Activated T-helper 2 cell treated with anti-CD3 and anti-CD28 coated beads, Interferon-gamma antibody, Interleukin-2, Interleukin-4, amounts not matched to agents 10 μg/mL and 5 μg/mL and 100 μg/mL, durations not matched to agents 14 hours and 24 hours and 36 hours (primary cell): ENCODE measurements at regions not wholly inside any gene's neighbourhood (a gene's known extent, or its start where the extent isn't known, plus 50 kb on each side); places are given as distances from the start of the nearest gene placed in this dataset.

Source experiments
- DNase-seq: peaks from one replicate; pipeline ENCODE4 v3.0.0; 2021; ENCODE audit warnings: low spot score
- H3K27ac Mint-ChIP-seq: one replicate; pipeline ENCODE4 v1.8.0; 2021; ENCODE audit warnings: mixed read lengths
- H3K27me3 Mint-ChIP-seq: one replicate; pipeline ENCODE4 v1.8.0; 2021; ENCODE audit warnings: low read depth, mixed read lengths
- H3K36me3 Mint-ChIP-seq: one replicate; pipeline ENCODE4 v1.8.0; 2021; ENCODE audit warnings: low read depth, mixed read lengths
- H3K4me1 Mint-ChIP-seq: one replicate; pipeline ENCODE4 v1.8.0; 2021; ENCODE audit warnings: low read depth, mixed read lengths
- H3K4me3 Mint-ChIP-seq: one replicate; pipeline ENCODE4 v1.8.0; 2021; ENCODE audit warnings: low read depth, mild to moderate bottlenecking, moderate library complexity, mixed read lengths
- H3K9me3 Mint-ChIP-seq: one replicate; pipeline ENCODE4 v1.8.0; 2021; ENCODE audit warnings: mixed read lengths
- intact Hi-C: fragments of 100-400 bp; cut with micrococcal nuclease; formaldehyde crosslinking; loops from one replicate; pipeline ENCODE4 v1.15.1; 2023

DNA sequence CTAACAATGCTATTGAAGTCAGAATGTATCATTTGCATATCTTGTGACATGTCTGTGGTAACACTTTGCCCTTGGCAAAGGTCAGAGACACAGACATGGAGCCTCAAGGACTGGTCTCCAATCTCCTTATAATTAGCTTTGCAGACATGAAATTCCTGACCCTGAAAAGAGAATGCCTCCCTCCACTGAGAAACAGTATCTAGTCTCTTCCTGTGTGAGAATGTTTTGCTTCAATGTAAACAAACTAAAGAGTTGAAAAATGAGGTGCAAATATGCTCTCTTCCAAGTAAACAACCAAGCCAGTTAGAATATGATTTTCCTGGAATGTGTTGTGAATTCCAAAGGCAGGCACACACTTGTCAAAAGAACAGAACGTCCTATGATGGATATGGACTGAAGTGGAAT, 407.1 kb upstream of the MARCKS start:
- Mint-ChIP-seq H3K27ac (no peak overlapping the region), H3K4me3 (no peak overlapping the region), H3K9me3 (no peaks in the 10 kb centered on the region), H3K36me3 (no peaks in the 10 kb centered on the region), H3K27me3 (no peaks in the 10 kb centered on the region), H3K4me1 (no peaks in the 10 kb centered on the region)
- intact Hi-C loops: no loop called here
- DNase-seq: no peak

DNA sequence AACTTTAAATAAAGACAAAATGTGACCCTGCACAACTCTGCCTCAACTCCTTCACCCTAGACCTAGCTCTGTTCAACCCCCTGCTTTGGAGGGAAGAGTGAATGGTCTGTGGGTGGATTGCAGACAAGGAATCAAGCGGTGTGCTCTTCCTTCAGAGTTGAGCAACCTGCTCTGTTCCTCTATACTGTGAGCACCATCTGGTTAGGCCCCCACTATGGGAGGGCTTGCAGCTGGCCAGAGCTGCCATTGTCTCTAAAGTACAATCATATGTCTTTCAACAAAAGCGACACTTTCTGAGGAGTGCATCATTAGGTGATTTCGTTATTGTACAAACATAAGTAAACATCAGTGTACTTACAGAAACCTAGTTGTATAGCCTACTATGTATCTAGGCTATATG, 406.1 kb upstream of the MARCKS start:
- Mint-ChIP-seq H3K36me3 (no peaks in the 10 kb centered on the region), H3K4me3 (no peak overlapping the region), H3K27me3 (no peaks in the 10 kb centered on the region), H3K9me3 (no peaks in the 10 kb centered on the region), H3K4me1 (no peaks in the 10 kb centered on the region), H3K27ac (no peak overlapping the region)
- intact Hi-C loops: no loop called here
- DNase-seq: no peak

DNA sequence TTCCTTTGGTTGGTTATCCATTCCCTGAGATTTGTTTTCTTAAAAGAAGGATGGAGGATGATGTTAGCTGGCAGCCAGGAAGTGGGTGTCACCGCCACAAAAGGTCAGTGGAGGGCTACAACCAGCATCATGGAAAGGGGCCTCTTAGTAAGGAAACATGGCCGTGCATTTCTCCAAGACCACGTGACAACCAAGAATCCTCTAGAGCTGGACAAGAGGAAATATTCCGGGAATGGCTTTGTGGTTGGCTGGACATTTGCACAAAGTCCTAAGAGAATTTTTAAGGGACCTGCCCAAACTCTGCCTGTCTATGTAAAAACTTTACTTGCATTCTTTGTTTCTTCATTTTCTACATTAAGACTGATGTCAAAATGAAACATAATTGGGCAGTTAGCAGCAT, 399.9 kb upstream of the MARCKS start:
- no peak overlapping the region for H3K27ac Mint-ChIP-seq
- no peaks in the 10 kb centered on the region for H3K9me3 Mint-ChIP-seq
- no peaks in the 10 kb centered on the region for H3K36me3 Mint-ChIP-seq
- DNase-seq: no peak
- intact Hi-C loops: no loop called here
- no peaks in the 10 kb centered on the region for H3K4me1 Mint-ChIP-seq
- no peak overlapping the region for H3K4me3 Mint-ChIP-seq
- no peaks in the 10 kb centered on the region for H3K27me3 Mint-ChIP-seq

DNA sequence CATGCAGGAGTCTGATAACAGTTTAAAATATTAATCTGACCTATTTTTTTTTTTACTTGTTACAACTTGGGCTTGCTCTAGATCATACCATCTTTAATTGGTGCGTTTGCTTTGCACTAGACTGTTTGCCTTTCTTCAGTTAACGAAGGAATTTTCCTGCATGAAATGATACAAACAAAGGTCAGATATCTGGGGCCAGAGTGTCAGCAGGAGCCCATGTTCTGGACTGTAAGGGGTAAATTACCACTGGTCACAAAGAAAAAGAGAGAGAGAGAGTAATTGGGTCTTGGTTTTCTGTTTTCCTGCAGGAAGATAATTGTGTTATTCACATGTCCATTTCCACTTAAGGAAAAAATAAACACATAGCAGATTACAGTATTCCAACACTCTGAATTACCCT, 399.4 kb upstream of the MARCKS start:
- H3K36me3 Mint-ChIP-seq: no peaks in the 10 kb centered on the region
- H3K4me1 Mint-ChIP-seq: no peaks in the 10 kb centered on the region
- intact Hi-C loops: no loop called here
- no peaks in the 10 kb centered on the region for H3K27me3 Mint-ChIP-seq
- no peak overlapping the region for H3K27ac Mint-ChIP-seq
- H3K9me3 Mint-ChIP-seq: no peaks in the 10 kb centered on the region
- H3K4me3 Mint-ChIP-seq: no peak overlapping the region
- DNase-seq: no peak

DNA sequence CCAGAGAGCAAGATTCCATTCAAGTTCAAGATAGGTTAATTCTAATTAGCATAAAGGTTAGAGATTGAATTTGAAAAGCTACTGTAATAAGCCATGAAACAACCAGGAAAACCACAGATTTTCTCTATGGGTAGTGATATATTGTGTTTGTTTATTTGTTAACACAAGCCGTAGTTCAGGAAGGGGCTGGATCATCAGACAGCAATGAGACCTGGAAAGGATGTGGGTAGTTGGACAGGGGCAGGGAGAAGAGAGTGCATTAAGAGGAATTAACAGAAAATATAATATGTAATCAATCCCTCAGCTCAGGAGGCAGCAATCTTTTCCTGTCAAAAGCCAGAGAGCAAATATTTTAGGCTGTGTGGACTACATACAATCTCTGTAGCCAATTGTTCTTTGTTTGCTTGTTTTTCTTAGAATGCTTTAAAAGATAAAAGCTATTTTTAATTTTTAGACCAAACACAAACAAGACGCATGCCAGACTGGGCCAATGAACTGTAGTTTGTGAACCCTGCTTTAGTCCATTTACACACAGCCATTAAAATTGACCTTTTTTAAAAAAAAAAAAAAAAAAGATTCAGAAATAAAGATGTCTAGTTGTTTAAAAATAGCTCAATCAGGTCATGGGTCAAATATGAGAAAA, 398.7 kb upstream of the MARCKS start:
- H3K27me3 Mint-ChIP-seq: no peaks in the 10 kb centered on the region
- no peaks in the 10 kb centered on the region for H3K9me3 Mint-ChIP-seq

DNA sequence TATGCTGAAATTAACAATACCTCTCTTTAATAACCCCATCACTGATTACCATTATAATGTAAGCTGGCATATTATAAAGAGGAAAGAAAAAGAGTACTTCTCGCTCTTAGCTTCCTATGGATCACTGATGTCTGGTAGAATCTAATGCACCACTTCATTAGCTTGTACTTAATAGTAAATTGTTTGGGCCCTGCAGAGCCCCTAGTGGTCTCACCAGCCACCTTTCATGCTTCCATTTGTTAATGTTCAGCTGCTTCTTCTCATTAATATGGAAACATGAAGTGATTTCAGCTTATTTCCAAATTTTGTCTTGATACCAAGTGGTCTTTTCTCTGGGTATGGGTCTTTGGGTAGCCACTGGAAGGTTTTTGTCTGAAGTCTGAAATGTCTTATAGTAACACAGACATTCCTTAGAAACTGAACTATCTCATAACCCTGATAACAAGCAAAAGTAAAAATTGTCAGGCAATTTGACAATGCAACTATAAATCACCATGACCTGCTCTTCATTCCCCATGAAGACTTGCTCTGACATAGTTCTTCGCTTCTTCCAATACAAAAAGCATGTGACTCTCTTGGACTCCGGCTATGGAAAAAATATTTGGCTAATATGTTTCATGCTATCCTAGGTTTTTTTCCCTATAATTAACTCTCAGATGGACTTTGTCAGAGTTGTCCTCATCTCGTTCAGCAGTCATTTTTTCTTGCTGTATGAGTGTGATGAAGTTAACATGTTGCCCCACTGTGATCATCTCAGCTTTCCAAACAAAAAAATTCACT, 395.8 kb upstream of the MARCKS start:
- no peak for DNase-seq
- intact Hi-C loops: no loop called here
- Mint-ChIP-seq H3K4me3 (no peak overlapping the region), H3K4me1 (no peaks in the 10 kb centered on the region), H3K27me3 (no peaks in the 10 kb centered on the region), H3K27ac (no peak overlapping the region), H3K9me3 (no peaks in the 10 kb centered on the region), H3K36me3 (no peaks in the 10 kb centered on the region)

More for the DNA sequence above, 398.7 kb upstream of the MARCKS start:
- Mint-ChIP-seq H3K4me1 (no peaks in the 10 kb centered on the region), H3K4me3 (no peak overlapping the region), H3K36me3 (no peaks in the 10 kb centered on the region), H3K27ac (no peak overlapping the region)
- no peak for DNase-seq
- intact Hi-C loops: no loop called here

DNA sequence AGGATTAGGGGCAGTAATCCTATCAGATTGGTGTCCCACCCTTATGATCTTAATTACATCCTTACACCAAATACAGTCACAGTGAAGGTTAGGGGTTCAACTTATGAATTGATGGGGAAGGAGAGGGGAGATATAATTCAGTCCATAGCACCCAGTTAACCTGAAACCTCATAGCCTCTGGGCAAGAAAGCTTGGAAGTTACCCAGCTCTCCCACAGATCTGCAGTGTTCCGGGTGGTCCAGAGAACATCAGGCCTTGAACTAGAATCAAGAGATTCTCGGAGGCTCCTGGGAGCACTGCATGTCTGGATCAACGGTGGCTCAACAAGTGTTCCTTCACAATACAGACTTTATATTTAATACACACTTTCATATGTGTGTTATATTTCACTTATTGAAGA, 392.6 kb upstream of the MARCKS start:
- Mint-ChIP-seq H3K36me3 (no peaks in the 10 kb centered on the region), H3K4me1 (no peaks in the 10 kb centered on the region), H3K27me3 (no peaks in the 10 kb centered on the region), H3K9me3 (no peaks in the 10 kb centered on the region), H3K27ac (no peak overlapping the region), H3K4me3 (no peak overlapping the region)
- no peak for DNase-seq
- intact Hi-C loops: no loop called here

DNA sequence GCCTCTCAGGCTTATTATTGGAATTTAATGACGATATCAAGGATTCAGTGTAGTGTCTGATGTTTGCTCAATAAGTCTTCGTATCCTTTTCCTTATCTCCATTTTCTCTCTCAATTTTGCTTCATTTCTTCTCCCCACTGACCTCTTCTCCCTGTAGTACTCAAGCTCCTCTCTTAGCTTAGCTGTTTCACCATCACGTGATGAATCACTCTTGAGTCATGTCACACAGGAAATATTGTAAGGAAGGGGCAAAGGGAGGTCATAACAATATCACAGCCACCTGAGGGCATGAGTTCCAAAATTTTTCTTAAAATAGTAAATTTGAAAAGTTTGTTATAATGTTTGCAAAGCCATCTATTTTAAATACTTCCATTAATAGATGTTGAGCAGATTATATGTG, 392.2 kb upstream of the MARCKS start:
- Mint-ChIP-seq H3K4me3 (no peak overlapping the region), H3K27ac (no peak overlapping the region), H3K36me3 (no peaks in the 10 kb centered on the region), H3K27me3 (no peaks in the 10 kb centered on the region), H3K9me3 (no peaks in the 10 kb centered on the region), H3K4me1 (no peaks in the 10 kb centered on the region)
- intact Hi-C loops: no loop called here
- DNase-seq: no peak

DNA sequence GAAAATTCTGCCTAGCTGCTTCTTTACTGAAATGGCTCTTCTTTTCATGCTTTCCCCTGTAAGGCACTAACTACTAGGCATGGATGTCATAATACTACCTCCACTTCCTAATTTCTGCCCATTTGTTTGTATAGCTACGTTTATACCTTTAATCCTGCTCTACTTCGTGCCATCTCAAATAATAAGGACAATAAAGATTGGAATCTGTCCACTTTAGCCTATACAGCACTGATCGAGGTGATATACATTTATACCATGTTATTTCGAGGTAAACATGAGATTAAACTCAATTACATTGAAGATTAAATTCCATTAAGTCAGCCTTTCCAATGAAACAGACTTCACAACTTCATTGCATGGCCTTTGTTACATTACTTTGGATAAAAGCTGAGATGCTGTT, 390.6 kb upstream of the MARCKS start:
- intact Hi-C loops: no loop called here
- Mint-ChIP-seq H3K27me3 (no peaks in the 10 kb centered on the region), H3K4me3 (no peak overlapping the region), H3K27ac (no peak overlapping the region), H3K9me3 (no peaks in the 10 kb centered on the region), H3K36me3 (no peaks in the 10 kb centered on the region), H3K4me1 (no peaks in the 10 kb centered on the region)
- no peak for DNase-seq

DNA sequence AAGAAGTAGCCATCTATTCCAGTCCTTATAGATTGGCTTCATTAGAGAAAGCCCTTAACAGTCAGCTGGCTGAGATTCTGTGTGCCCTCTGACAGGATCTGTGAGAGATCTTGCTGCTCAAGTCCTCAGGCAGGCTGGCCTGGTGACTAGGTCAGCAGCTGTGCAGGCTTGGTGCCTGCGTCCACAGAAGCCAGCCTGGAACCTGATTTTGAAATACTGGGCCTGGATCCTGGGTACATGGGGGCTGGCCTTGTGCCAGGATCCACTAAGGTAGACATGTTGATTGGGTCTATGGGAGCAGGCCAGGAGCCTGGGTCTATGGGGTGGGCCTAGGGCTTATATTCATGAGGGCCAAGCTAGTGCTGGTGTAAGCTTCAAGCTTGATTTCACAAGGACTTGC, 381.8 kb upstream of the MARCKS start:
- Mint-ChIP-seq H3K4me1 (no peaks in the 10 kb centered on the region), H3K36me3 (no peaks in the 10 kb centered on the region), H3K27me3 (no peaks in the 10 kb centered on the region), H3K9me3 (no peaks in the 10 kb centered on the region), H3K27ac (no peak overlapping the region), H3K4me3 (no peak overlapping the region)
- intact Hi-C loops: no loop called here
- DNase-seq: no peak

DNA sequence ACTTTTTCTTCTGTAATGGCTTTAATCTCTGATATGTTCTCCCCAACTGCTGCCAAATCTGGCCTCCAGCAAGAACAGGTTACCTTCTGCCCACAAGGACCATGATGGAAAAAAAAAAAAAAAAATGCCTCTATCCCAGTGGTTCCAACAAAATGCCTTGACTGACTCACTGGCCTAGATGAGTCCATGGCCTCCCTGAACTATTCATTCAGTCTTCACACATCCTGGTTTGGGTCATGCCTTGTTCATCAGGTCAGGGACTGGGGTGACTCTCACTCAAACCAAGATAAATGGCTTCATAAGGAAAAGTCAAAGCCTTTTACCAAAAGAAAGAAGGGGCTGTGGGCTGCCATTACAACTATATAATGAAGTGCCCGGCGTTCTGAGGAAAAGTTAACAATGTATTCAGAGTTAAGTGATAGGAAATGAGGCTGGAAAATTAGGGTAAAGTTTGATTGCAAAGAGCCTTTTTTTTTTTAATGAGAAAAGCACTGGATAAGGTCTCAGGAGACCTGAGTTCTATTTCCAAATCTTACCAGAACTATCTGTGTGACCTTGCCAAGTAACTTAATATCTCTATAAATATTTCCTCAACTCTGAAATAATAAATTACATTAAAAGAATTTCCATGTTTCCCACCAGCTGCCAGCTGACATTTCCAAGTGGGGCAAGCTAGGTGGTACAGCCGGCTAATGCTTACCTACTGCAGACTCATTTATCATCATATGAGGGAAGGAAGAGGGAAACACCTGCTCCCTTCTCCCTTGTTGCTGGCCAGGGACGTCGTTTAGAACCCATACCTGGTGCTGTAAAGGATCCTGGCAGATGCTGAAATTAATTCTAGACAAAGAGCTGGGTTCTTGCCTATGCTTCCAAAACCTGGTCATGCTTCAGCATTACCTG, 380.0 kb upstream of the MARCKS start:
- no peak for DNase-seq
- intact Hi-C loops: no loop called here
- no peak overlapping the region for H3K4me3 Mint-ChIP-seq
- no peaks in the 10 kb centered on the region for H3K9me3 Mint-ChIP-seq
- no peaks in the 10 kb centered on the region for H3K36me3 Mint-ChIP-seq
- no peaks in the 10 kb centered on the region for H3K27me3 Mint-ChIP-seq
- no peaks in the 10 kb centered on the region for H3K4me1 Mint-ChIP-seq
- H3K27ac Mint-ChIP-seq: no peak overlapping the region

DNA sequence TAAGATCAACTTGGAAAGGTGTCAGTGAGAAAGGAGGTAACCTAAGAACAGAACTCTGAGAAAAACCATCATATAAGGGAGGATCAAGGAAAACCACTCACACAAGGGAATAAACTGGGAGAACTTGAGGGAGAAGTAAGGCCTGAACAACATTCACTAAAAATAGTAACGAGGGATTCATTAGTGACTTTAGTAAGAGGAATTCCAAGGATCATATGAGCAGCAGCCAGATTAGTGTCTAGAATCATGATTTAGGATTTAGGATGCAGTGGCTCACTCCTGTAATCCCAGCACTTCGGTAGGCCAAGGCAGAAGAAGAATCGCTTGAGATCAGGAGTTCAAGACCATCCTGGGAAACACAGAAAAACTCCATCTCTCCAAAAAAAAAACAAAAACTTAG, 376.5 kb upstream of the MARCKS start:
- no peak overlapping the region for H3K27ac Mint-ChIP-seq
- no peaks in the 10 kb centered on the region for H3K4me1 Mint-ChIP-seq
- no peak overlapping the region for H3K4me3 Mint-ChIP-seq
- no peaks in the 10 kb centered on the region for H3K27me3 Mint-ChIP-seq
- no peaks in the 10 kb centered on the region for H3K36me3 Mint-ChIP-seq
- H3K9me3 Mint-ChIP-seq: no peaks in the 10 kb centered on the region
- intact Hi-C loops: no loop called here
- no peak for DNase-seq

DNA sequence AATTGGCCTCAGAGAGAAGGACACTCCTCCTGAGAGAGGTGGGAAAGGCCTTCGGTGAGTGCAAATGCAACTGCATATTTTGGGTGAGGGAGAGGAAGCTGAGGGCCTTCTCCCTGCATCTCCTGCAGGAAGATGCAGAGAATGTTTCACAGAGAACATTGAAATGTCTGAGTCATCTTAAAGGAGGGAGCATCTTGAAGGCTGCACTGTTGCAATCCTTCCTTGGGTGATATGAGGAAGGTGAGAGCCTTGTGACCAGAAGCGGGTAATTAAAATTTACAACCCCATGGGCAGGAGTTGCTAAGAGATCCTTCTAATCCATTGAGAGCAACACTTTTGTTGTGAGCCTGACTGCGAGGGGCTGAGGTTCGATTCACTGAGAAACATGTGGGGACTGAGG, 375.7 kb upstream of the MARCKS start:
- Mint-ChIP-seq H3K9me3 (no peaks in the 10 kb centered on the region), H3K4me1 (no peaks in the 10 kb centered on the region), H3K27me3 (no peaks in the 10 kb centered on the region), H3K4me3 (no peak overlapping the region), H3K36me3 (no peaks in the 10 kb centered on the region), H3K27ac (no peak overlapping the region)
- no peak for DNase-seq
- intact Hi-C loops: no loop called here
